NCI-H1930 (cell line): ENCODE measurements at regions not wholly inside any gene's neighbourhood (a gene's known extent, or its start where the extent isn't known, plus 50 kb on each side); places are given as distances from the start of the nearest gene placed in this dataset.
"Not testable (repeated sequence)": the region's sequence is repeated elsewhere in the genome, so short reads cannot be mapped to it uniquely, and the experiment has no call there.

ENCODE experiments used
- DNase-seq, 2 experiments: peaks; one replicate each; lab custom pipeline; 2025; lab: John Stamatoyannopoulos, UW

- DNase-seq: no peak
Measured at GRCh38 chr1:73056826-73057225, 774.5 kb upstream of the NEGR1 start.

GRCh38 chr1:73044241-73045036 is 762.1 kb upstream of the NEGR1 start:
- DNase-seq: no peak

GRCh38 chr1:73042403-73042802 is 760.1 kb upstream of the NEGR1 start:
- no peak for DNase-seq

- DNase-seq: no peak
Measured at GRCh38 chr1:73040811-73041210, 758.5 kb upstream of the NEGR1 start.

GRCh38 chr1:73034271-73034670 is 751.9 kb upstream of the NEGR1 start:
- no peak for DNase-seq

- no peak for DNase-seq
Measured at GRCh38 chr1:73033640-73034039, 751.3 kb upstream of the NEGR1 start.

GRCh38 chr1:73029571-73029970 is 747.2 kb upstream of the NEGR1 start:
- DNase-seq: no peak

- DNase-seq: no peak
Measured at GRCh38 chr1:73026114-73026513, 743.8 kb upstream of the NEGR1 start.

- no peak for DNase-seq
Measured at GRCh38 chr1:73009938-73010337, 727.6 kb upstream of the NEGR1 start.

GRCh38 chr1:73009311-73009710 is 727.0 kb upstream of the NEGR1 start:
- no peak for DNase-seq

GRCh38 chr1:72997624-72998023 is 715.3 kb upstream of the NEGR1 start:
- no peak for DNase-seq

GRCh38 chr1:72997041-72997440 is 714.7 kb upstream of the NEGR1 start:
- no peak for DNase-seq

- DNase-seq: not testable (repeated sequence)
Measured at GRCh38 chr1:72987871-72988270, 705.5 kb upstream of the NEGR1 start.

- no peak for DNase-seq
Measured at GRCh38 chr1:72986591-72987290, 704.4 kb upstream of the NEGR1 start.

- not testable (repeated sequence) for DNase-seq
Measured at GRCh38 chr1:72985024-72985423, 702.7 kb upstream of the NEGR1 start.

- DNase-seq: not testable (repeated sequence)
Measured at GRCh38 chr1:72983011-72983410, 700.7 kb upstream of the NEGR1 start.

- no peak for DNase-seq
Measured at GRCh38 chr1:72969461-72969860, 687.1 kb upstream of the NEGR1 start.

- DNase-seq: no peak
Measured at GRCh38 chr1:72954943-72955342, 672.6 kb upstream of the NEGR1 start.

GRCh38 chr1:72950900-72951299 is 668.6 kb upstream of the NEGR1 start:
- DNase-seq: not testable (repeated sequence)

- no peak for DNase-seq
Measured at GRCh38 chr1:72946903-72947499, 664.7 kb upstream of the NEGR1 start.

- no peak for DNase-seq
Measured at GRCh38 chr1:72942008-72942407, 659.7 kb upstream of the NEGR1 start.

GRCh38 chr1:72938408-72938807 is 656.1 kb upstream of the NEGR1 start:
- DNase-seq: no peak

GRCh38 chr1:72937905-72938304 is 655.6 kb upstream of the NEGR1 start:
- no peak for DNase-seq
